MCF 10A (cell line): ENCODE measurements at regions not wholly inside any gene's neighbourhood (a gene's known extent, or its start where the extent isn't known, plus 50 kb on each side); places are given as distances from the start of the nearest gene placed in this dataset.

ENCODE experiments used
- BruUV-seq: library from RNA; stranded (reverse); fragments of 400-500 nt; replicated peaks from 2 replicates; lab custom pipeline; 2021; lab: Mats Ljungman, UMichigan
- CTCF ChIA-PET: fragments of 300-600 bp; sonication (Branson Sonifier 250); formaldehyde crosslinking; extraction: SDS; loops from one replicate; lab custom pipeline; 2021; ENCODE audit warnings: antibody characterized with exemption, inconsistent platforms; lab: Yijun Ruan, JAX
- POLR2A ChIA-PET: fragments of 300-600, 350-650 bp; sonication (Branson Sonifier 250); formaldehyde crosslinking; extraction: SDS; loops from one replicate; lab custom pipeline; 2020; ENCODE audit warnings: antibody characterized with exemption, inconsistent platforms; lab: Yijun Ruan, JAX
- DNase-seq: peaks from one replicate; pipeline ENCODE4 v3.0.0-alpha.2; 2018; ENCODE audit not compliant: unreplicated experiment
- H3K27ac Mint-ChIP-seq: one replicate; pipeline ENCODE4 v1.8.0; 2022; ENCODE audit warnings: mild to moderate bottlenecking, low read depth, mixed read lengths; ENCODE audit not compliant: unreplicated experiment
- H3K27me3 Mint-ChIP-seq: one replicate; pipeline ENCODE4 v1.8.0; 2022; ENCODE audit warnings: mixed read lengths; ENCODE audit not compliant: insufficient read depth, unreplicated experiment
- H3K36me3 Mint-ChIP-seq: one replicate; pipeline ENCODE4 v1.8.0; 2022; ENCODE audit warnings: mild to moderate bottlenecking, moderate library complexity, mixed read lengths; ENCODE audit not compliant: insufficient read depth, unreplicated experiment
- H3K4me1 Mint-ChIP-seq: one replicate; pipeline ENCODE4 v1.8.0; 2022; ENCODE audit warnings: mixed read lengths; ENCODE audit not compliant: insufficient read depth, unreplicated experiment
- H3K4me3 Mint-ChIP-seq: one replicate; pipeline ENCODE4 v1.8.0; 2022; ENCODE audit warnings: mild to moderate bottlenecking, moderate library complexity, mixed read lengths; ENCODE audit not compliant: unreplicated experiment
- H3K9me3 Mint-ChIP-seq: one replicate; pipeline ENCODE4 v1.8.0; 2022; ENCODE audit warnings: mixed read lengths; ENCODE audit not compliant: unreplicated experiment
- intact Hi-C: fragments of 100-400 bp; cut with micrococcal nuclease; formaldehyde crosslinking; loops from 2 replicates; pipeline ENCODE4 v1.14.1; 2022
- TF ChIP-seq, protein P1 (sequence below): fragments of 200-600 bp; IDR thresholded peaks from one replicate; pipeline ENCODE4 v1.8.0; 2022; ENCODE audit warnings: antibody characterized with exemption, mild to moderate bottlenecking; ENCODE audit not compliant: unreplicated experiment

DNA sequence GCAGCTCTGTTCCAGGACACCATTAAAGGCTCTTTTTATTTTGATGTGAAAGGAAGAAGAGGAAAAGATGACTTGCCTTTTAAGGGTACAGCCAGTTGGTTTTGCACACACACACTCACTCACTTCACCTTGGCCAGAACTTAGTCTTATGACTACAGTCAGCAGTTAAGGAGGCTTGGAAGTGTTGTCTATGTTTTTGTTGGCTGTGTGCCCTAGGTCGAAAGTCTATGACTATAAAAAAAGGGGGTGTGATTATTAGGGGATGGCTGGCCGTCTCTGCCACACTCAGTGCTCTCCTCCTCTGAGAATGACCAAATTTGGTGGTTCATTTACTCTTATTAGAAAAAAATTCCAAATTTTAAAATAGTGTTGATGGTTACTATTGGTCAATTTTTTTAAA, 139.5 kb upstream of the OTX2 start:
- Mint-ChIP-seq H3K9me3 (peaks cover 7% of the 10 kb centered on the region), H3K36me3 (no peaks in the 10 kb centered on the region), H3K27ac (no peak overlapping the region), H3K4me3 (no peak overlapping the region), H3K27me3 (peaks cover 89% of the 10 kb centered on the region), H3K4me1 (peaks cover 6% of the 10 kb centered on the region)
- POLR2A ChIA-PET = no interaction called here
- CTCF ChIA-PET = interaction anchor here (0.5 kb wide), 1 partner anchor 85 kb away, joined by 3 read pairs; no protein-coding TSS in a partner anchor
- TF ChIP-seq, protein P1, sequence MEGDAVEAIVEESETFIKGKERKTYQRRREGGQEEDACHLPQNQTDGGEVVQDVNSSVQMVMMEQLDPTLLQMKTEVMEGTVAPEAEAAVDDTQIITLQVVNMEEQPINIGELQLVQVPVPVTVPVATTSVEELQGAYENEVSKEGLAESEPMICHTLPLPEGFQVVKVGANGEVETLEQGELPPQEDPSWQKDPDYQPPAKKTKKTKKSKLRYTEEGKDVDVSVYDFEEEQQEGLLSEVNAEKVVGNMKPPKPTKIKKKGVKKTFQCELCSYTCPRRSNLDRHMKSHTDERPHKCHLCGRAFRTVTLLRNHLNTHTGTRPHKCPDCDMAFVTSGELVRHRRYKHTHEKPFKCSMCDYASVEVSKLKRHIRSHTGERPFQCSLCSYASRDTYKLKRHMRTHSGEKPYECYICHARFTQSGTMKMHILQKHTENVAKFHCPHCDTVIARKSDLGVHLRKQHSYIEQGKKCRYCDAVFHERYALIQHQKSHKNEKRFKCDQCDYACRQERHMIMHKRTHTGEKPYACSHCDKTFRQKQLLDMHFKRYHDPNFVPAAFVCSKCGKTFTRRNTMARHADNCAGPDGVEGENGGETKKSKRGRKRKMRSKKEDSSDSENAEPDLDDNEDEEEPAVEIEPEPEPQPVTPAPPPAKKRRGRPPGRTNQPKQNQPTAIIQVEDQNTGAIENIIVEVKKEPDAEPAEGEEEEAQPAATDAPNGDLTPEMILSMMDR = no peak
- BruUV-seq = no TSS peak
- intact Hi-C loops = no loop called here
- peak; percentile 63 for DNase-seq

DNA sequence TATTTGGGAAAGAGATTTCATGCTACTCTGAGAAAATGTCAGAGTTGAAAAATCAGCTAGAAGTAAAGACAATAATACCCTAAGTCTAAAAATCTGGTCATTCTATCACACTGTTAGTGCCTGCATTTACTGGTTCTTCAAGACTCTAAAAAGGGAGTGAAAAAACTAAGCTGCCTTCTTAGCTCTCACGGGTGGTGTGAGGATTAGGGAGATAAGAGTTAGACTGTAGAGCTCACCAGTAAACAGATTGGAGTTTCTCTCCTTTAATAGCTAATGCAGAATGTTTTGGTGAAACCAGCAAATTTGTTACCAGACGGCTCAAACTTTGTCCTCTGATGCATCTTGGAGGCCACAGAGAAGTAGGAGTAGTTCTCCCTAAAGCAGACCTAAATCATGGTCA, 135.0 kb upstream of the OTX2 start:
- H3K27me3 Mint-ChIP-seq = peaks cover 70% of the 10 kb centered on the region
- H3K4me1 Mint-ChIP-seq = peaks cover 6% of the 10 kb centered on the region
- peaks cover 15% of the 10 kb centered on the region for H3K9me3 Mint-ChIP-seq
- TF ChIP-seq, protein P1 = no peak
- no TSS peak for BruUV-seq
- intact Hi-C loops = no loop called here
- no peak overlapping the region for H3K27ac Mint-ChIP-seq
- ChIA-PET CTCF (interaction anchor here (0.9 kb wide), 1 partner anchor 240 kb away, joined by 3 read pairs; no protein-coding TSS in a partner anchor), POLR2A (no interaction called here)
- H3K36me3 Mint-ChIP-seq = no peaks in the 10 kb centered on the region
- no peak overlapping the region for H3K4me3 Mint-ChIP-seq
- DNase-seq = no peak

- no peak overlapping the region for H3K27ac Mint-ChIP-seq
- H3K36me3 Mint-ChIP-seq = no peaks in the 10 kb centered on the region
- peaks cover 72% of the 10 kb centered on the region for H3K27me3 Mint-ChIP-seq
- DNase-seq = no peak
- peaks cover 15% of the 10 kb centered on the region for H3K9me3 Mint-ChIP-seq
- BruUV-seq = no TSS peak
- intact Hi-C loops = no loop called here
- peaks cover under 1% of the 10 kb centered on the region for H3K4me1 Mint-ChIP-seq
- no peak overlapping the region for H3K4me3 Mint-ChIP-seq
- ChIA-PET CTCF (interaction anchor here (0.9 kb wide), 1 partner anchor 239 kb away, joined by 3 read pairs; no protein-coding TSS in a partner anchor), POLR2A (no interaction called here)
- TF ChIP-seq, protein P1 = no peak
Measured at GRCh38 chr14:56944397-56944796, 134.1 kb upstream of the OTX2 start.

GRCh38 chr14:56933446-56933845, 123.2 kb upstream of the OTX2 start:
- TF ChIP-seq, protein P1 = no peak
- peak; percentile 9 for DNase-seq
- Mint-ChIP-seq H3K36me3 (no peaks in the 10 kb centered on the region), H3K4me3 (no peak overlapping the region), H3K9me3 (peaks cover 7% of the 10 kb centered on the region), H3K27me3 (peaks cover 43% of the 10 kb centered on the region), H3K27ac (no peak overlapping the region), H3K4me1 (no peaks in the 10 kb centered on the region)
- CTCF ChIA-PET = interaction anchor here (1.1 kb wide), 1 partner anchor 157 kb away, joined by 3 read pairs; no protein-coding TSS in a partner anchor
- POLR2A ChIA-PET = interaction anchor here (0.9 kb wide), 1 partner anchor 10 kb away, joined by 3 read pairs; no protein-coding TSS in a partner anchor
- intact Hi-C loops = no loop called here
- no TSS peak for BruUV-seq
